Esophagus squamous epithelium (tissue), 4 donors: ENCODE measurements at regions not wholly inside any gene's neighbourhood (a gene's known extent, or its start where the extent isn't known, plus 50 kb on each side); places are given as distances from the start of the nearest gene placed in this dataset.
"Not testable (repeated sequence)": the region's sequence is repeated elsewhere in the genome, so short reads cannot be mapped to it uniquely, and the experiment has no call there.

Experiments
- CTCF ChIP-seq, 6 experiments: fragments of 450-650 bp in 4 of 6; fragments of 200-600 bp in 2 of 6; sonication (generic) in 2 of 6; IDR thresholded peaks; one replicate each; pipeline ENCODE4 v1.5.1; 2016 to 2019; ENCODE audit warnings: antibody characterized with exemption in 6 of 6, mild to moderate bottlenecking in 4 of 6, moderate library complexity in 4 of 6
- POLR2A ChIP-seq, 4 donors: fragments of 450-650 bp; IDR thresholded peaks; one replicate each; pipeline ENCODE4 v1.6.1; 2017; ENCODE audit warnings: antibody characterized with exemption in 4 of 4, mild to moderate bottlenecking in 4 of 4, moderate library complexity in 3 of 4

- not testable (repeated sequence) for TF ChIP-seq CTCF, POLR2A (IDR thresholded peaks at IDR 0.05)
Measured at GRCh38 chr7:120014301-120014700, 258.7 kb upstream of the KCND2 start.
